Activated naive CD4-positive, alpha-beta T cell treated with anti-CD3 and anti-CD28 coated beads, Interleukin-2, amount 50 U/mL, for 72 hours (primary cell): ENCODE measurements at regions not wholly inside any gene's neighbourhood (a gene's known extent, or its start where the extent isn't known, plus 50 kb on each side); places are given as distances from the start of the nearest gene placed in this dataset.

Experiments used
- ATAC-seq, 2 donors: fragments of 150-1000 bp; cut with Tn5 transposase; 2 replicates each; pipeline ENCODE4 v1.10.0; 2021; ENCODE audit warnings: mild to moderate bottlenecking in 2 of 2, moderate library complexity in 2 of 2
- DNase-seq, 2 donors: peaks; one replicate each; pipeline ENCODE4 v3.0.0; 2021 to 2022; ENCODE audit warnings: low spot score in 2 of 2
- H3K27ac Mint-ChIP-seq, 2 donors: one replicate each; pipeline ENCODE4 v1.8.0; 2022; ENCODE audit warnings: mild to moderate bottlenecking in 2 of 2, mixed read lengths in 2 of 2
- H3K36me3 Mint-ChIP-seq, 2 donors: one replicate each; pipeline ENCODE4 v1.8.0; 2022; ENCODE audit warnings: mixed read lengths in 2 of 2
- H3K9me3 Mint-ChIP-seq, 2 donors: one replicate each; pipeline ENCODE4 v1.8.0; 2022; ENCODE audit warnings: mixed read lengths in 2 of 2

DNA sequence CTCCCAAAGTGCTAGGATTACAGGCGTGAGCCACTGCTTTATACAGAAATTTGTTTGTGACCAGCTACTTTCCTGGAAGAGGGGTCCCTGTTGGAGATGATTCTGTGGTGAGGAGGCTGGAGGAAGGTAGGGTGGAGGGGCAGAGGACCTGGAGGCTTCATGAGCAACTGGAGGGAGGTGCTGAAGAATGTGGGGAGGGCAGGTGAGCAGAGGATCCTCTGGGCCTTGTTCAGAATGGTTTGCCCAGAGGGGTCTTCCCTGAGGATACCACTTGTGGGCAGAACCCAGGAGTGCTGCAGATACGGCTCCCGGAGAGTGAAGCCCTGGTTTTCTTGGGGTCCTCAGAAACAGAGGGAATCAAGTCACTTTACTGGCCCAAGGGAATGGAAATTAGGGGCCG lies 67.2 kb upstream of the WDR26 start:
- Mint-ChIP-seq H3K9me3 (peaks cover 3% of the 10 kb centered on the region in 2 donors), H3K27ac (no peak overlapping the region), H3K36me3 (peaks cover 0 to 17% of the 10 kb centered on the region in 2 donors)
- ATAC-seq (no peak), DNase-seq (no peak)

DNA sequence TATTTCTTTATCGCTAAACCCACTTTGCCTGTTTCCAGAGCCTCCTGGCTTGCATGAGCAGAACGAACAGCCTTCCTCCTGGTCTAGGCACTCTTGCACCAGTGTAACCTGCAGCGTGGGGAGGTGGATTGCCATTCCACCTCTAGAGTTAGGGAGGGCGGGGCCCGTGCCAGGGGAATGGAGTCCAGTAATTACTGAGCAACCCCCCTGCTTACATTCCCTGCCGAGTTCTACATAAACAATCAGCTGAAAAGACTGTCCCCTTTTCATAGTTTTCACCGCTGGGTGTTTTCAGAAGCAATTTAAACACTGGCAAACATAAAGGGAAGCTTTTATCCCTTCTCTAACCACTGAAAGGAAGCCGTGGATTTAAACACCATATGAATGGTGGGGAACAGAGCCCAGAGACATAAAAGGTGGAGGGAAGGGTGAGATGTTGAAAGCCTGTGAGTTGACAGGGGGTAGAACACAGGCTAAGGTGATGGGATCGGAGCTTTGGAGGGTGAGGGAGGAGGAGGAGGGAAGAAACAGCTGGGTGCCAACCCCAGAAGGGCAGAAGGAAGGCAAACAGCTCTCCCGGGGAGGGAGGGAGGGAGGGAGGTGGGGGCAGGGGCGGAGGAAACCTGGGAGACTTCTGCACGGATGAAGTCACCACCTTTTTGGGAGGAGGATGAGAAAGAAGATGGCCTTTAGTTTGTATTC lies 68.0 kb upstream of the WDR26 start:
- ATAC-seq (no peak), DNase-seq (no peak)
- H3K9me3 Mint-ChIP-seq = peaks cover 0 to 3% of the 10 kb centered on the region in 2 donors
- H3K27ac Mint-ChIP-seq = no peak overlapping the region
- peaks cover 0 to 13% of the 10 kb centered on the region in 2 donors for H3K36me3 Mint-ChIP-seq

DNA sequence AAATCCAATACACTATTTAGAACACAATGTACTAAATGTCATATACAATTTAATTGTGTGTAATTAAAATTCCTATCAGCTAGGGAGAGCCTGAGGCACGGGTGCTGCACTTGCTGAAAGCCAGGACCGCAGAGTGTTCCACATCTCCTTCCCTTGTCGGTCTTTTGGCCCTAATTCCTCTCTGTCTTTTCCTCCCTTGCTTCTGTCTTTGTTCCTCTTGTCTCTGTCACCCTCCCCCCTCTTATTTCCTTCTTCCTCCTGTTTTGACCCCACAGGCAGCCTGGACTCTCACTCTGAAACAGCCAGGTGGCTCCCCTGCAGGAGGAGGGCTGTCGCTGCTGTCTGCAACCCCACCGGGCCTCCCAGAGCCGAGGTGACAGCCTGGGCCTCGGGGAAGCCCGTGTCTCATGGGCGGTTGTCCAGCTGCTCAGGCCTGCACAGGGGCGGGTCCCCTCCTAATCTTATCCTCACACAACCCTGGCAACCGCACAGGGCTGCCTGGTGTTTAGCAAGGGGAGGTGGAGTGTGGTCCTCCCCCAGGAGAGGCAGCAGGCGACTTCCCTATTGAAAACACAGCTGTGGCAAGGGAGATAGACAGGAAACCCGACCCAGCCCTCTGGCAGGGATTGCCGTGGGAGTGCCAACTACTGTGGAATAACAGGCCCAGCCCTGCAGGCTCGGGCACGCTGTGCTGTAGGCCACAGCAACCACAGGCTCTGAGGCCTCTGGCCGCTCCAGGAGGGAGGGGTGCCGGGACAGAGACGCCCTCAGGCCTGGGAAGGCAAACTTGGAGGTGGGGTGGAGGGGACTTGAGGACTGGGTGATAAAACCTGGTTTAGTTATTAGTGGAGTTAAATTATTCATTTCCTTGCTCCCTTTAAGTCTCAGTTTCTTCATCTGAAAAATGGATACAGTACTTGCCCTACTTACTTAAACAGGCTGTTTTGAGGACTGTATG lies 68.8 kb upstream of the WDR26 start:
- Mint-ChIP-seq H3K36me3 (peaks cover 0 to 13% of the 10 kb centered on the region in 2 donors), H3K9me3 (no peaks in the 10 kb centered on the region), H3K27ac (peak overlapping the region in 1 of 2 donors; percentile 10)
- DNase-seq (peak in 1 of 2 donors; percentile 32), ATAC-seq (peak; percentile 40 to 47)

DNA sequence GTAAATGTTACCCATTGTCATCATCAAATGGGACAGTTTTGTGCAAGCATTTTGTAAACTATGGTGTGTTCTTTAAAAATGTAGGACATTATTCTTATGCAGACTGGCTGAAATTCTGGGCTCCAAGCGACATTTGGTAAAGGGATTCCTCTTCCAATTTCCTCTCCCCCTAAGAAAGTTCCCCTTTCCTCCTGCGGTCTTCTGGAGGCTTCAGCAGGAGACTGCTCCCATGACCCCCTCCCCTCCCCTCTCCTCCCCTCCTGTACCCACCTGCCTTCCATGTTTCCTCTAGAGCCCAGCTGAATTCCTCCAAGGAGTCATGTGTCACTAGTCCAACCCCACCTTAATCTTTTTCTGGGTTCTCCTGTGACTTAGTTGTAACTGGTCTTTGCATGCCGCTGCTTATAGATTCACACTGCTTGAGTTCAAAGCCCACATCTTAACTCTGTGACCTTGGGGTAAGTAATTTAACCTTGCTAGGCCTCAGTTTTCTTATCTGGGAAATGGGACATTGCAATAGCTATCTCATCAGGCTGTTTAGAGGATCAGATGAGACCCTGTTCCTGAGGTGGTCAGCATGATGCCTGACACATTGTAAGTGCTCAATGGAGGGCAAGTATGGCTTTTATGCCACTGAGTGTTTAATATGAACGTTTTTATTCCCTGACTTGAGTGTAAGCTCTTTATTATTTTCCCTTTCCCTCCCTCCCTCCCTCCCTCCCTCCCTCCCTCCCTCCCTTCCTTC lies 69.9 kb upstream of the WDR26 start:
- Mint-ChIP-seq H3K36me3 (peaks cover 0 to 10% of the 10 kb centered on the region in 2 donors), H3K9me3 (no peaks in the 10 kb centered on the region), H3K27ac (no peak overlapping the region)
- no peak for ATAC-seq
- no peak for DNase-seq

DNA sequence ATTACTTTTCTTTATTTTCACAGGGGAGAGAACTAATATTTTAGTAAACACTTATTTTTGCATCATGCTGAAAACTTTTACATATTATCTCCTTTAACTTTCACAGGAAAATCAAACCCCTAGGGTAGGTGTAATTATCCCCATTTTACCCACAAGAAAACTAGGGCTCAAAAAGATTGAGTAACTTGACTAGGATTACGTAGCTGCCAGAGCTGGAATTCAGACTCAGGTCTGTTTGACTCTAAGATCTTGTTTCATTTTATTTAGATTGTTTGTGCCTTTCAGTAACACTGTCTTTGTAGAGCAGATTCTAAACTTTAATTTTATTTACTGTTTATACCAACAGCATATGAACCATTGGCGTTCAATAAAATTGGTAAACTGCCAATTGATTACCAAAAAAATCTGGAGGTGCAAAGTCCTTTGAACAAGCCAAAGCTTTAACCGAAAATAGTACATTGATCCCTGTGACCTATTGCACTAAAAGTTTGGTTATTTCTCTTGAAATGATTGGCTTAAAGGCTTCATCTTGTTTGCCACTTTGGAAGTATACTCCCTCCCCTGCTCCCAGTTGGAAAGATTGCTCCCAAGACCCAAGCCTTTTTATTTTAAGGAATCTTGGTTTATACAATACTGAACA lies 71.0 kb upstream of the WDR26 start:
- H3K9me3 Mint-ChIP-seq = no peaks in the 10 kb centered on the region
- no peak for DNase-seq
- no peak overlapping the region for H3K27ac Mint-ChIP-seq
- peaks cover 0 to 5% of the 10 kb centered on the region in 2 donors for H3K36me3 Mint-ChIP-seq
- no peak for ATAC-seq

DNA sequence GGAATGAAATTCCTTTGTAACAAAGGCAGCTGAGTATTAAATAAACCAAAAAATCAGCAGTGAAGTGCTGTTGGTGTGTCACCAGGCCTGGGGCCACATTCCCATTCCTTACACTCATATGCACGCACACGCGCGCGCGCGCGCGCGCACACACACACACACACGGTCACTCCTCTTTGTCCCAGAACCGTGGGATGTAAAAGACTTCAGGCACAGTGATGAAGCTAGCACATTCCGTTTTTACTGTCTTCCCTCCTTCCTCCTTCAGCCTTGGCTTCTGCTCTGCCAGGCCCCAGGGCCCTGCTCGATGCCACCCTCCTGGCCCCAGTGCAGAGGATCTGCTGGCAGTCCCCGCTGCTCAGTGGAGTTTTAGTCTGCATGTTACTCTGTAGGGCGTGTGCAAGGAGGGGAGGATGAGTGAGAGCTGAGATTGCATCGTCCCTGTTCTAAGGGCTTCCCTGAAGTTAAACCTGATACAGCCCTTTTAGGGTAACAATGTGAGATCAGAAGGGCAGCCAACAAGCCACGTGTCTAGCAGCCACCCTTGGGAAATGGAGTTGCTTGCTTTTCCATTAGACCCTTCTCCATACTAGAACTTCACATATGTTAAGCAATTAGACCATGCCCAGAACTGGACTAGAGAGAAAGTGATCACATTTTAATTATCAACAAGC lies 71.7 kb upstream of the WDR26 start:
- H3K36me3 Mint-ChIP-seq = no peaks in the 10 kb centered on the region
- ATAC-seq (no peak), DNase-seq (no peak)
- no peak overlapping the region for H3K27ac Mint-ChIP-seq
- H3K9me3 Mint-ChIP-seq = no peaks in the 10 kb centered on the region

DNA sequence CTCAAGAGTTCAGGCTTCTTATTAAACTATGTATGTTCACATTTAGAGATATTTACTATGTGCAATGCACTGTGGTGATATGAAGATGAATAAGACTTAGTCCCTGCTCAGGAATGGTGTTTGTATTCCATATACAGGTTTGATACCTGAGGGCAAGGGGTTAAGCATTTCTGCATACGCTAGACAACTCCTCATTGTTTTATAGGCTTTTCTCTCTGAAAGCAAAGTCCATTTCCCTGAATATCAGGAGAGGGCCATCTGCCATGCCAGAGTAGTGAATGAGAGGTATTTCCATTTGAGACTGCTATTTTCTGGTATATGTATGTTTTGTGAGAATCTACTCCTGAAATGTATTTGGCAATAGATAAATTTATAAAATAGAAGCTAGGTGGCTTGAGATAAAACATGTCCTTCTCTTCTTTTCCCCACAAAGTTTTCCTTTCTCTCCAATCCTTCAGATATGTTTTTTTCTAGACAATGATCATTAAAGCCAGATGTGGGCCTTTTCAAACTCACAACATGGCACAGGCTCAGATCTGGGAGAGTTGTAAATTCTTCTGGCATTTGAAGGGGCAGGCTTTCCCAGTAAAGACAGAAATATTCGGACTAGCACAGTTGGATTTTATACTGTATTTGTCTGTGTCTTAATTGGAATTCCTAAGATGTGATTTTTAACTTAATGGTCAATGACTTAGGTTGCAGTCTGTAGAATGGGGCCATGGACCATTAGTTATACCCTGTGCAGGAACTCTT lies 73.3 kb upstream of the WDR26 start:
- DNase-seq (no peak), ATAC-seq (no peak)
- H3K27ac Mint-ChIP-seq = no peak overlapping the region
- H3K9me3 Mint-ChIP-seq = no peaks in the 10 kb centered on the region
- no peaks in the 10 kb centered on the region for H3K36me3 Mint-ChIP-seq

DNA sequence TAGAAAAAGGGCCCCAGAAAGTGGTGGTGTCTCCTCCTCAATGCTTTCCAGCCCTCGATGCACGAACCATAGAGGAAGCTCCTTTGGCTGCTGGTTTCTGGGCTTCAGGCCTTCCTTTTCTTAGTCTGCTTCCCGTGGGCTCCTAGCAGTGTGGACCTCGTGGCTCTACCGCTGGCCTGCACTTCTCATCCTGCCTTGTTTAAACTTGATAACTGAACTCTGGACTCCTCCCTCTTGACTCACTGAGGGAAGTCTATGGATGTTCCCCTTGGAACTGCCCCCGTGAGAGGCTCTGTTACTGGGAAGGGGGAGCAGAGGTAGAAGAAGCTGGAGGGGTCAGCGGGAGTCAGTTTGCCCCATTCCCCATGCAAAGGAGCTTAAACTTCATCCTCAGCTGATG lies 75.3 kb upstream of the WDR26 start:
- DNase-seq = no peak
- no peak for ATAC-seq
- Mint-ChIP-seq H3K27ac (peak overlapping the region; percentile 11 to 57), H3K36me3 (no peaks in the 10 kb centered on the region), H3K9me3 (no peaks in the 10 kb centered on the region)

DNA sequence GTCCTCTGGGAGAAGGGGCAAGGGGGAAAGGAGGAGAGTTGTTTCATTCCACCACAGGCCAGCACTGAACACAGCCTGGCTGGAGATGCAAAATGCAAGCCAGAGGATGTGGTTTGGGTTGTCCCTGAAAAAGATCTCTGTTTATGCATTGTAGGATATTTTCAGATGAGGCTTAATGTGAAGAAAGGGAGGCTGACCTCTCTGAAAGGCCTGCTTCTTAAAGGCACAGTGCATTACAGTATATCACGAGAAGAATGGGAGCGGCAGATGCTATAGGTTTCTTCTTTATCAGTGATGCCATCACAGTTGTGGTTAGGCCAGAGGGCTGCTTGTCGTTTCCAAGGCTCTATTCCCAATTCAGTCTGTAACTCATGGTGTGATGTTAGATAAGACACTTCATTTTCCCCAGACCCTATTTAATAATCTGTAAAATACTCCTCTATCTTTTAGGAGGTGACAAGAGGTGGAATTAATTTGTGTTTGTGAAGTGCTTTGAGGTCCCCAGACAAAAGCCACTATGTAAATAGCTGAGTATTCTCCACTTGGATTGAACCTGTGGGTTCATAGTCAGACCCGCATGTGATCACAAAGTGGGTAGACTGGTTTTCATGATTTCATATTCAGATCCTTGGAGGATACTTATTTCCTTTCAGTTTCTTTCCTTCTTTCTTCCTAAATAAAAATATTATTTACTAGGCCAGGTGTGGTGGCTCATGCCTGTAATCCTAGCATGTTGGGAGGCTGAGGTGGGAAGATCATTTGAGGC lies 76.5 kb upstream of the WDR26 start:
- ATAC-seq (no peak), DNase-seq (no peak)
- H3K36me3 Mint-ChIP-seq = no peaks in the 10 kb centered on the region
- H3K9me3 Mint-ChIP-seq = no peaks in the 10 kb centered on the region
- H3K27ac Mint-ChIP-seq = no peak overlapping the region

DNA sequence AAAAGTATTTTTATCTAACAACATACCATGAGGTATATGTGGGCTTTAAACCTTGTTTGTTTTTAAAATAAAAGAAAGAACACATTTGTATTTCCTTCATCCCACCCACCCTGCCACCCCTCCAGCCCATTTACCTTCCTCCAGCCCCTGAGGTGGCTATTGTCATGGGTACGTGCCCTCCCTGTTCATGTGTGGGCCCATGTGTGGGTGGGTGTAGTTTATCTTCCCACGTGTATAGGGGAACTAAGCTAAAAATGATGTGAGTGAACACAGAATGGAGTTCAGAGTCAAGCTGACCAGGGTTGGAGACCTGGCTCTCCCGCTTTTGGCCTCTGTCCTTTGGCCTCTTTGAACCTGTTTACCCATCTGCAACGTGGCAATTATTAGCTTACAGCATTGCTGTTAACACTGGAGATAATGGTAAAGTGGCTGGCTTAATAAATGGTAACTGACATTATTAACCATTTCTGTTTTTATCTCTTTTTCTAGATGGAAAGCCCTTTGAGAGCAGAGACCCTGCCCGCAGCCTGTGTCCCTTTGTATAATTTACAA lies 78.1 kb upstream of the WDR26 start:
- no peak overlapping the region for H3K27ac Mint-ChIP-seq

DNA sequence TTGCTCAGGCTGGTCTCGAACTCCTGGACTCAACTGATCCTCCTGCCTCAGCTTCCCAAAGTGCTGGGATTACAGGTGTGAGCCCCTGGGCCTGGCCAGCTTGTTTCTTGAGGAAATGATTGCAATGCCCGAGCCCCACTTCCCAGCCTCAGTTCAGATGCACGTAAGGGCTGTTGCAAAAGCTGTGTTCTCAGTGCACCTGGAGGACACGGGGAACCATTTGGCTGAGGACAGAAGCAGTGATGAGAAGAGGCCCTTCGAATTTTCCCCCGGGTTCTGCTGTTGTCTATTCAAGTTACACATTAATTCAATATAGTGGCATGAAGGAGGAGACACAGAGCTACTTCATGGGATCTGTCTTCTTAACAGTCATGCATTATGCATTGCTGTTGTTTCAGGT lies 78.8 kb upstream of the WDR26 start:
- DNase-seq (no peak), ATAC-seq (no peak)
- no peaks in the 10 kb centered on the region for H3K36me3 Mint-ChIP-seq
- no peaks in the 10 kb centered on the region for H3K9me3 Mint-ChIP-seq
- no peak overlapping the region for H3K27ac Mint-ChIP-seq

More for the DNA sequence above, 78.1 kb upstream of the WDR26 start:
- DNase-seq (no peak), ATAC-seq (no peak)
- H3K36me3 Mint-ChIP-seq = no peaks in the 10 kb centered on the region
- no peaks in the 10 kb centered on the region for H3K9me3 Mint-ChIP-seq

DNA sequence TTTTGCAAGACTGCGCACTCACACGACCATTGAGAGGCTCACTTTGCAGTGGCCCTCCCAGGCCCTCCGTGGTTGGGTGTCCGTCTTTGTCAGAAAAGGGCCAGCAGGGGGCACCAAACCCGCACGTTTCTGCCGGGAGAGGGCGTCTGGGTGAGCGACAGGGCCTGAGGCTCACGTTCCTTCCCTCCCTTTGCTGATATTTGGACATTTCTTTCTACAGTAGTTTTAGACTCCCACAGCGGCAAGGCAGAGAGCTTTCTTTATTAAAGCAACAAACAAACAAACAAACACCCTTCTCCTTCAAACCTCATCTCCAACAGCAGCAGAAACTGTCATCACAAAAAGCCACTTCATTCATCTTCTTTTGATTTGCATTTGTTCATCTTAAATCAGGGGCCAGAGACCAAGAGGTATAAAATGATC lies 79.2 kb upstream of the WDR26 start:
- no peaks in the 10 kb centered on the region for H3K36me3 Mint-ChIP-seq
- no peaks in the 10 kb centered on the region for H3K9me3 Mint-ChIP-seq
- peak; percentile 89 to 98 for ATAC-seq
- DNase-seq = peak; percentile 69 to 92
- no peak overlapping the region for H3K27ac Mint-ChIP-seq

DNA sequence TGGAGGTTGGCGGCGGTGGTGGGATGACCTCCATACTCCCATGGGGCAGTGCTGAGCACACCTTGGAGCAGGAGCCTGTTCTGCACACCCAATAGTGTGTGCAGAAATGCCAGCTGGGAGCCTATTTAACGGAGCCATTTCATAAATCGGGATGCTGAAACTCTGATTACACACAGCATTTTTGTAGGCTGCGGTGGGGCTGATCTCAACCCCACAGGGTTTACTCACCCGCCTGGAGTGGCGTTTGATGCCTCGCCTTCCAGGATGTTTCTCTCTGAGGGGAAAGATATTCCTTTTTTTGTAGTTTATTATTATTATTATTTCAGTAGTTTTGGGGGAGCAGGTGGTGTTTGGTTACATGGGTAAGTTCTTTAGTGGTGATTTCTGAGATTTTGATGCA lies 82.6 kb upstream of the WDR26 start:
- DNase-seq (no peak), ATAC-seq (no peak)
- Mint-ChIP-seq H3K36me3 (no peaks in the 10 kb centered on the region), H3K9me3 (no peaks in the 10 kb centered on the region), H3K27ac (no peak overlapping the region)

DNA sequence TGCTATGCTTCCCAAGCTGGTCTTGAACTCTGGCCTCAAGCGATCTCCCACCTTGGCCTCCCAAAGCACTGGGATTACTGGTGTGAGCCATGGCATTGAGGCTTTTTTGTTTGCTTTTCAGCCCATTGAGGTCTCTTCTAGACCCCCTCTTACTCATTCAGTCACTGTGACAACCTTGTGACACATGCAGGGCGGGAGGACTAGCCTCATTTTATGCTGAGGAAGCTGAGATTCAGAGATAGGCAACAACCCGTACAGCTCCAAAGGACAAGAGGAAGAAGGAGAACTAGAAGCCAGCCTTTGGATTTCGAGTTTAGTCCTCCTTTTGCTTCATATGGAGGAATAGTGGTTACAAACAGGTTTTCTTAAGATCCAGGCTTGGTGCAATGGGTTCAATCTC lies 83.9 kb upstream of the WDR26 start:
- H3K27ac Mint-ChIP-seq = no peak overlapping the region
- no peaks in the 10 kb centered on the region for H3K36me3 Mint-ChIP-seq
- no peak for DNase-seq
- ATAC-seq = no peak
- H3K9me3 Mint-ChIP-seq = no peaks in the 10 kb centered on the region

DNA sequence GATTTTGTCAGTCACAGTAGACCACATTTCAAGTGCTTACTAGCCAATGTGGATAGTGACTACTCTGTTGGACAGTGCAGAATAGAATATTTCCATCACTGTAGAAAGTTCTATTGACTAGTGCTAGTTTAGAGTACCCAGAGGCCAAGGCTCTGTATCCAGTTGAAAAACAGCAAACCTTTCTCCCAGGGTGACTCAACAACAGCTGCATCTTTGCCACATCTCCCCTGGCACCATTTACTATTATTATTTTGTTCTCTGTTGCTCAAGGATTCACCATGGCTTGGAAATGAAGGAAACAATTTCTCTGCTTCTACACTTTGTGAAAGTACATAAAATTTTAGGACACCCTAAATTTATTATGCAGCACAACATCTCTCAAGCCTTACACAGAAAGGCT lies 85.3 kb upstream of the WDR26 start:
- Mint-ChIP-seq H3K36me3 (no peaks in the 10 kb centered on the region), H3K27ac (no peak overlapping the region), H3K9me3 (no peaks in the 10 kb centered on the region)
- DNase-seq (no peak), ATAC-seq (no peak)
